ENCODE measurements at regions not wholly inside any gene's neighbourhood (a gene's known extent, or its start where the extent isn't known, plus 50 kb on each side); places are given as distances from the start of the nearest gene placed in this dataset.
"Not testable (repeated sequence)": the region's sequence is repeated elsewhere in the genome, so short reads cannot be mapped to it uniquely, and the experiment has no call there.

- H4K8ac ChIP-seq (ENCODE audit: low read depth in 2 of 2, low read length in 2 of 2); H3K14ac ChIP-seq (replicated peaks; ENCODE audit: low read depth, low read length); H3K56ac ChIP-seq (ENCODE audit: extremely low read depth, insufficient read depth, low read length); H2AK9ac ChIP-seq (replicated peaks; ENCODE audit: low read depth, low read length, poor library complexity); H2BK15ac ChIP-seq (ENCODE audit: low read depth, low read length); intact Hi-C loops (cut with micrococcal nuclease); H3K23ac ChIP-seq (ENCODE audit: low read depth, low read length); H3K9me1 ChIP-seq (ENCODE audit: insufficient read depth, low read length); H2AFZ ChIP-seq (replicated peaks; ENCODE audit: low read length, poor library complexity); H4K20me1 ChIP-seq (ENCODE audit: insufficient read depth, low read length); DNase-seq; H3K4ac ChIP-seq (ENCODE audit: low read depth, low read length); H3K4me1 ChIP-seq (ENCODE audit: control insufficient read depth, insufficient read depth, low read length); H2AK5ac ChIP-seq (ENCODE audit: low read depth, low read length); H3K27ac ChIP-seq (ENCODE audit: insufficient read depth, low read length); in situ Hi-C loops (cut with MboI; ENCODE audit: low sequenced_read_pairs); POLR2A ChIA-PET (ENCODE audit: unreplicated experiment); H4K91ac ChIP-seq (ENCODE audit: insufficient read depth, low read depth, low read length); H2BK20ac ChIP-seq (ENCODE audit: low read depth, low read length); dilution Hi-C loops (cut with HindIII; ENCODE audit: low sequenced_read_pairs, unreplicated experiment); ATAC-seq (ENCODE audit: low read depth); H3K18ac ChIP-seq (ENCODE audit: low read depth, low read length); H2BK120ac ChIP-seq (ENCODE audit: low read depth, low read length); H2BK5ac ChIP-seq (ENCODE audit: low read depth, low read length, poor library complexity, severe bottlenecking); H4K5ac ChIP-seq (ENCODE audit: low read depth, low read length); H3K9me3 ChIP-seq (ENCODE audit: control insufficient read depth, insufficient read depth, low read length); H3K4me2 ChIP-seq (ENCODE audit: low read depth, low read length); H3K36me3 ChIP-seq (ENCODE audit: control insufficient read depth, insufficient read depth, low read length); H3K79me1 ChIP-seq (ENCODE audit: low read depth in 1 of 2, low read length in 2 of 2); BruUV-seq (replicated peaks); CTCF ChIA-PET; H3K27me3 ChIP-seq (ENCODE audit: control insufficient read depth, insufficient read depth, low read length); H3K9ac ChIP-seq (ENCODE audit: low read depth, low read length); H3K4me3 ChIP-seq (ENCODE audit: insufficient read depth, low read depth, low read length): not testable (repeated sequence)
- TF ChIP-seq CTCF (conservative IDR thresholded peaks at IDR 0.05; ENCODE audit: low read depth, low read length) (peak; percentile 33; the same call in 1 of the 2 replicates), RAD21 (IDR thresholded peaks at IDR 0.05; ENCODE audit: low read length) (0 out of 2 replicates have a peak, but pooled peaks have one; percentile 28)
- 47% methylated on average over 2 of the region's 14 CpGs; no CpG with 5 or more reads in 1 of the 2 experiments for WGBS, 2 experiments (ENCODE audit: extremely low coverage in 2 of 2, insufficient read length in 1 of 2)
Observed at GRCh38 chr2:94586032-94586982, 284.9 kb upstream of the TEKT4 start.

- ATAC-seq (ENCODE audit: low read depth) = not testable (repeated sequence)
Observed at GRCh38 chr2:94587042-94587441, 284.2 kb upstream of the TEKT4 start.

More at GRCh38 chr2:94587042-94587441, 284.2 kb upstream of the TEKT4 start:
- H2AK5ac ChIP-seq (ENCODE audit: low read depth, low read length); H3K27ac ChIP-seq (ENCODE audit: insufficient read depth, low read length); H2BK15ac ChIP-seq (ENCODE audit: low read depth, low read length); H2BK20ac ChIP-seq (ENCODE audit: low read depth, low read length); H3K9me3 ChIP-seq (ENCODE audit: control insufficient read depth, insufficient read depth, low read length); H3K4me1 ChIP-seq (ENCODE audit: control insufficient read depth, insufficient read depth, low read length); CTCF ChIA-PET; H3K4me3 ChIP-seq (ENCODE audit: insufficient read depth, low read depth, low read length); H4K20me1 ChIP-seq (ENCODE audit: insufficient read depth, low read length); H3K14ac ChIP-seq (replicated peaks; ENCODE audit: low read depth, low read length); dilution Hi-C loops (cut with HindIII; ENCODE audit: low sequenced_read_pairs, unreplicated experiment); H3K23ac ChIP-seq (ENCODE audit: low read depth, low read length); H4K5ac ChIP-seq (ENCODE audit: low read depth, low read length); H2AFZ ChIP-seq (replicated peaks; ENCODE audit: low read length, poor library complexity); H4K91ac ChIP-seq (ENCODE audit: insufficient read depth, low read depth, low read length); H3K9me1 ChIP-seq (ENCODE audit: insufficient read depth, low read length); H3K18ac ChIP-seq (ENCODE audit: low read depth, low read length); H3K79me1 ChIP-seq (ENCODE audit: low read depth in 1 of 2, low read length in 2 of 2); H3K4ac ChIP-seq (ENCODE audit: low read depth, low read length); H3K56ac ChIP-seq (ENCODE audit: extremely low read depth, insufficient read depth, low read length); H4K8ac ChIP-seq (ENCODE audit: low read depth in 2 of 2, low read length in 2 of 2); intact Hi-C loops (cut with micrococcal nuclease); H2BK120ac ChIP-seq (ENCODE audit: low read depth, low read length); H3K9ac ChIP-seq (ENCODE audit: low read depth, low read length); H3K36me3 ChIP-seq (ENCODE audit: control insufficient read depth, insufficient read depth, low read length); DNase-seq; H3K4me2 ChIP-seq (ENCODE audit: low read depth, low read length); H2BK5ac ChIP-seq (ENCODE audit: low read depth, low read length, poor library complexity, severe bottlenecking); H3K27me3 ChIP-seq (ENCODE audit: control insufficient read depth, insufficient read depth, low read length); POLR2A ChIA-PET (ENCODE audit: unreplicated experiment); in situ Hi-C loops (cut with MboI; ENCODE audit: low sequenced_read_pairs); BruUV-seq (replicated peaks); H2AK9ac ChIP-seq (replicated peaks; ENCODE audit: low read depth, low read length, poor library complexity): not testable (repeated sequence)
- WGBS, 2 experiments (ENCODE audit: extremely low coverage in 2 of 2, insufficient read length in 1 of 2) = no CpG with 5 or more reads among the region's 9 CpGs
